ENCODE measurements at regions not wholly inside any gene's neighbourhood (a gene's known extent, or its start where the extent isn't known, plus 50 kb on each side); places are given as distances from the start of the nearest gene placed in this dataset.

GRCh38 chr2:217195016-217195415 lies 335.2 kb upstream of the TNP1 start:
- TF ChIP-seq, protein P1, sequence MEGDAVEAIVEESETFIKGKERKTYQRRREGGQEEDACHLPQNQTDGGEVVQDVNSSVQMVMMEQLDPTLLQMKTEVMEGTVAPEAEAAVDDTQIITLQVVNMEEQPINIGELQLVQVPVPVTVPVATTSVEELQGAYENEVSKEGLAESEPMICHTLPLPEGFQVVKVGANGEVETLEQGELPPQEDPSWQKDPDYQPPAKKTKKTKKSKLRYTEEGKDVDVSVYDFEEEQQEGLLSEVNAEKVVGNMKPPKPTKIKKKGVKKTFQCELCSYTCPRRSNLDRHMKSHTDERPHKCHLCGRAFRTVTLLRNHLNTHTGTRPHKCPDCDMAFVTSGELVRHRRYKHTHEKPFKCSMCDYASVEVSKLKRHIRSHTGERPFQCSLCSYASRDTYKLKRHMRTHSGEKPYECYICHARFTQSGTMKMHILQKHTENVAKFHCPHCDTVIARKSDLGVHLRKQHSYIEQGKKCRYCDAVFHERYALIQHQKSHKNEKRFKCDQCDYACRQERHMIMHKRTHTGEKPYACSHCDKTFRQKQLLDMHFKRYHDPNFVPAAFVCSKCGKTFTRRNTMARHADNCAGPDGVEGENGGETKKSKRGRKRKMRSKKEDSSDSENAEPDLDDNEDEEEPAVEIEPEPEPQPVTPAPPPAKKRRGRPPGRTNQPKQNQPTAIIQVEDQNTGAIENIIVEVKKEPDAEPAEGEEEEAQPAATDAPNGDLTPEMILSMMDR (IDR thresholded peaks at IDR 0.05): no peak
- TF ChIP-seq EZH2 (IDR thresholded peaks at IDR 0.05; ENCODE audit: borderline replicate concordance, insufficient read depth, low read depth, low read length, poor library complexity, severe bottlenecking): no peak
